Ishikawa (cell line): ENCODE measurements at regions not wholly inside any gene's neighbourhood (a gene's known extent, or its start where the extent isn't known, plus 50 kb on each side); places are given as distances from the start of the nearest gene placed in this dataset.
A peak's percentile ranks its signal among the peaks of the same experiment; 100 is the strongest.

Experiments
- CEBPB ChIP-seq: IDR thresholded peaks from 2 replicates; pipeline ENCODE4 v1.6.1; 2012
- CREB1 ChIP-seq: IDR thresholded peaks from 2 replicates; pipeline ENCODE4 v1.6.1; 2012; ENCODE audit warnings: low read depth
- EGR1 ChIP-seq: IDR thresholded peaks from 2 replicates; pipeline ENCODE4 v1.6.1; 2012
- EP300 ChIP-seq: IDR thresholded peaks from 2 replicates; pipeline ENCODE4 v1.6.1; 2012; ENCODE audit warnings: borderline replicate concordance
- FOXM1 ChIP-seq: IDR thresholded peaks from 2 replicates; pipeline ENCODE4 v1.6.1; 2012; ENCODE audit warnings: low read depth, borderline replicate concordance
- NFIC ChIP-seq: IDR thresholded peaks from 2 replicates; pipeline ENCODE4 v1.6.1; 2012
- RAD21 ChIP-seq: IDR thresholded peaks from 2 replicates; pipeline ENCODE4 v1.6.1; 2012; ENCODE audit warnings: low read depth
- REST ChIP-seq: IDR thresholded peaks from 2 replicates; pipeline ENCODE4 v1.6.1; 2012; ENCODE audit warnings: low read depth, mild to moderate bottlenecking
- TAF1 ChIP-seq: IDR thresholded peaks from 2 replicates; pipeline ENCODE4 v1.6.1; 2012; ENCODE audit warnings: low read depth, mild to moderate bottlenecking
- TCF12 ChIP-seq: IDR thresholded peaks from 2 replicates; pipeline ENCODE4 v1.6.1; 2012; ENCODE audit warnings: low read depth
- TEAD4 ChIP-seq: IDR thresholded peaks from 2 replicates; pipeline ENCODE4 v1.6.1; 2012
- YY1 ChIP-seq: IDR thresholded peaks from 2 replicates; pipeline ENCODE4 v1.6.1; 2012; ENCODE audit warnings: low read depth
- ZBTB7A ChIP-seq: IDR thresholded peaks from 2 replicates; pipeline ENCODE4 v1.6.1; 2012; ENCODE audit warnings: low read depth
- TF ChIP-seq, protein P1 (sequence below): IDR thresholded peaks from 2 replicates; pipeline ENCODE4 v1.6.1; 2012
- TF ChIP-seq, protein P2 (sequence below): IDR thresholded peaks from 2 replicates; pipeline ENCODE4 v1.6.1; 2012

DNA sequence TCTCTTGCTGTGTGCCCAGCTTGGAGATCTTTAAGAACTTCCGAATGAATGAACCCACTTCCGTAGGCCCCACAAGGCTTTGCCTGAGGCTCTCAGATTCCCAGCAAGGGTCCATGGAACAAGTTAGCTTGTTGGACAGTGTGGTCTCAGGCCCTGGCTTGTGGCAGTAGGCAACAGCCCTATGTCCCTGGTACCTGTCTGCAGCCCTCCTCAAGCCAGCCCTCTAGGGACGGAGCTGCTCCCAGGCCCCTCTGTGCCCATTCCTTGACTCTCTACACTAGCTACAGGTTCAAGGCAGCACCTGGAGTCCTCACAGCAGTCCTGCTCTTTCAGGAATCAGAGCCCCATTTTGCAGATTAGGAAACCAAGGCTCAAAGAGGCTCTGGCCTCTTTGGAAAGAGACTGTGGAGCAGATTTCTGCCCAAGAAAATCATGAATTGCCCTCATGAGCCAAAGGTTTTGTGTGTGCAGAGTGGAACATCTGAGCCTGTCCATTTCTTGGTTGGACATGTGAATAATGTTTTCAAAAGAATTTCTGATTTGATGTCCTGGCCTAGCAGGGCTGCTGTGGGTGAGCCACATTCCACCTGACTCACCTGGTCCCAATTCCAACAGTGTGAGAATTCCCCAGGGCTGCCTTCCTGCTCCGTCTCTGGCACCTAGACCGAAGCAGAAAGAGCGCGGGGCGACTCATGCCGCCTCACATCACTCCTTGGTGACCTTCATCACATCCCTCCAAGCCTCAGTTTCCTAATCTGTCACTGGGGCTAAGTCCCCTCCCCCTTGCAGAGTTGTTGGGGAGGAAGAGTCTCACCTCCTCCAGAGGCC is 131.7 kb downstream of the BARX1 start:
- TF ChIP-seq NFIC (no peak), TEAD4 (no peak), CEBPB (no peak), YY1 (no peak), EP300 (no peak), REST (no peak), FOXM1 (no peak)
- TF ChIP-seq, protein P1, sequence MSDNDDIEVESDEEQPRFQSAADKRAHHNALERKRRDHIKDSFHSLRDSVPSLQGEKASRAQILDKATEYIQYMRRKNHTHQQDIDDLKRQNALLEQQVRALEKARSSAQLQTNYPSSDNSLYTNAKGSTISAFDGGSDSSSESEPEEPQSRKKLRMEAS, result no peak

- TF ChIP-seq TCF12, result no peak
- TF ChIP-seq, protein P2, sequence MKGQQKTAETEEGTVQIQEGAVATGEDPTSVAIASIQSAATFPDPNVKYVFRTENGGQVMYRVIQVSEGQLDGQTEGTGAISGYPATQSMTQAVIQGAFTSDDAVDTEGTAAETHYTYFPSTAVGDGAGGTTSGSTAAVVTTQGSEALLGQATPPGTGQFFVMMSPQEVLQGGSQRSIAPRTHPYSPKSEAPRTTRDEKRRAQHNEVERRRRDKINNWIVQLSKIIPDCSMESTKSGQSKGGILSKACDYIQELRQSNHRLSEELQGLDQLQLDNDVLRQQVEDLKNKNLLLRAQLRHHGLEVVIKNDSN, result no peak
- TF ChIP-seq NFIC, result no peak
- TF ChIP-seq ZBTB7A, result no peak
- no peak for TF ChIP-seq EP300
These were observed 132.9 kb downstream of the BARX1 start for GRCh38 chr9:93822229-93822628.

DNA sequence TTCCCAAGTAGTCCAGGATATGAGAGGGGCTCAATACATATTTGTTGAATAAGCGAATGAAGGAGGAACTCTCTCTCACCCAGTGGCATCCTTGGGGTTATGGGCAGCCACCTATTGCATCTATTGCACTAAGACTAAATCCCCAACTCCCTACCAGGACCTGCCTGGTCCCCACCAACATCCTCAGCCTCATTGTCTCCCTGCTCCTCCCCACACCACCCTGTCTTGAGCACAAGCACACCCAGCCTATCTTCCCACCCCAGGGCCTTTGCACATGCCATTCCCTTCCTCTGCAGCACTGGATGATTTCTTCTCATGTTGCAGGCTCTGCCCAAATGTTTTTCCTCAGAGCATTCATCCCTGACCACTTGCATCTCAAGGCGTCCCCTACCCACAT is 133.8 kb downstream of the BARX1 start:
- TF ChIP-seq CREB1, result no peak
- TF ChIP-seq TEAD4, result no peak
- no peak for TF ChIP-seq CEBPB
- TF ChIP-seq ZBTB7A, result no peak
- no peak for TF ChIP-seq TAF1
- TF ChIP-seq FOXM1, result no peak
- TF ChIP-seq EP300, result no peak
- TF ChIP-seq TCF12, result no peak
- TF ChIP-seq REST, result no peak
- no peak for TF ChIP-seq RAD21
- no peak for TF ChIP-seq EGR1
- TF ChIP-seq, protein P1, result no peak
- TF ChIP-seq, protein P2, result no peak
- no peak for TF ChIP-seq NFIC
- no peak for TF ChIP-seq YY1

DNA sequence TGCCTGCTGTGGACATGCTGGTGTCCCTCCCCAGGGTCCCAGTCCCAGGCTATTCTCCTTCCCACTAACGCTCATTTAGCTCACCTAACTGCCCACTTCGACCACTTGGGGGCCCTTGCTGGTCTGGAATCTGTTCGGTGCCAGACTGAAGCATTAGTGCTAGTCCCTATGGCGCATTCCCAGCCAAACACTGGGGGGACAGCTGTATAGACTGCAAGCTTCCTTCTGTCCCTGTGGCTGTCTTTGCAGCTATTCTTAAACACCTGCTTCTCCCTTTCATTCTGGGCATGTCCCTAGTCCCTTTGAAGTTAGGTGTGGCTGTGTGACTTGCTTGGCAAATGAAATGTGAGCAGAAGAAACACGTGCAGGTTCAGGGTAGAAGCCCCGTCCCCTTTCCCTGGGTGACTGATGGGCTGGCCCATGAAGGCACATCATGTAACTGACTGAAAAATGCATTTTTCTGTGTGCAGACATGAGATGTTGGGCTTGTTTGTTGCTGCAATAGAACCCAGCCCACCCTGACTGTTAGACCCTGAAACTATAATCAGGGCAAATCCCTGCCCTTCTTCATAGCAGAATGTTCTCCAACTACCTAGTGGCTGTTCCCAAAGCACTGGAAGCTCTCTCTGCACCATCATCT is 134.4 kb downstream of the BARX1 start:
- TF ChIP-seq YY1 (no peak), TAF1 (no peak), NFIC (no peak), CEBPB (no peak), TEAD4 (no peak), RAD21 (peak; percentile 36)
- TF ChIP-seq, protein P1, result no peak

DNA sequence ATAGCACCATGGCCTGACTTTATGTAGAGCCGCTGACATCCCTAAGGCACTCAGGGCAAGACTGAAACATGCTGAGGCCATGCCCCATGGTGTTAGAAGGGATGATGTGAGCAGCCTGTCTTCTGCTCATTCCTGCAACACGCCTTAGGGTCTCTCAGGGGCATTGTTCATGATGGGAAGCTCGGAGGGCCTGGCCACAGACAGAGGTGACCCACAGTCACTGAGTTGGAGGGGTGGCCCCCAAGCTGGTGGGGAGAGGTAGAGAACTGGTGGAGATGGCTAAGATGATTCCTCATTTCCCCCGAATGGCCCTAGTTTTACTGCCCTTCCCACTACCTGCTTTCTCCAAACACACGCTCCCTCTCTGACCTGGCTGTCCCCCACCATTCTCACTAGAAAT is 135.2 kb downstream of the BARX1 start:
- TF ChIP-seq RAD21 (no peak), TAF1 (no peak), TCF12 (no peak), REST (no peak), CEBPB (no peak), YY1 (no peak), TEAD4 (no peak)
- TF ChIP-seq, protein P2, result no peak
- TF ChIP-seq, protein P1, result no peak
